ENCODE measurements at regions not wholly inside any gene's neighbourhood (a gene's known extent, or its start where the extent isn't known, plus 50 kb on each side); places are given as distances from the start of the nearest gene placed in this dataset.

DNA sequence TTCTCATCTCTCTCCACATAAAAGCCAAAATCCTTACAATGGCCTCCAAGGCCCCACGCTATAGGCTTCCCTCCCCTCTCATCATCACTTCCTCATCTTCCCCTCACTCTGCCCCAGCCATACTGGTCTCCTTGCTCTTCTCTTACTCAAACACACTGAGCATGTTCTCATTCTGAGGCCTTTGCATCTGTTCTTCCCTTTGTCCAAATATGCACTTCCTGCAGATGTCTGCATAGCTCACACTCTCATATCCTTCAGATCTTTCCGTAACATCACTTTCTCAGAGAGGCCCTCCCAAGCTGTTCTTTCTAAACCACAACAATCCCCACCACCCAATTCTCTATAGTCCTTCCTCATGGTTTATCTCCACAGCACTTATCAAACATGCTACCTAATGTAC lies 284.1 kb downstream of the HHIPL2 start (continued):
- TF ChIP-seq TEAD1 (CRISPR knock-in tag; IDR thresholded peaks at IDR 0.05) (no peak), SP1 (CRISPR knock-in tag; conservative IDR thresholded peaks at IDR 0.05) (no peak), ZNF232 (CRISPR knock-in tag; IDR thresholded peaks at IDR 0.05) (no peak), NFATC4 (CRISPR knock-in tag; IDR thresholded peaks at IDR 0.05) (no peak), IRF2 (CRISPR knock-in tag; IDR thresholded peaks at IDR 0.05; ENCODE audit: borderline replicate concordance, low read depth) (no peak)
- TF ChIP-seq, protein P1, sequence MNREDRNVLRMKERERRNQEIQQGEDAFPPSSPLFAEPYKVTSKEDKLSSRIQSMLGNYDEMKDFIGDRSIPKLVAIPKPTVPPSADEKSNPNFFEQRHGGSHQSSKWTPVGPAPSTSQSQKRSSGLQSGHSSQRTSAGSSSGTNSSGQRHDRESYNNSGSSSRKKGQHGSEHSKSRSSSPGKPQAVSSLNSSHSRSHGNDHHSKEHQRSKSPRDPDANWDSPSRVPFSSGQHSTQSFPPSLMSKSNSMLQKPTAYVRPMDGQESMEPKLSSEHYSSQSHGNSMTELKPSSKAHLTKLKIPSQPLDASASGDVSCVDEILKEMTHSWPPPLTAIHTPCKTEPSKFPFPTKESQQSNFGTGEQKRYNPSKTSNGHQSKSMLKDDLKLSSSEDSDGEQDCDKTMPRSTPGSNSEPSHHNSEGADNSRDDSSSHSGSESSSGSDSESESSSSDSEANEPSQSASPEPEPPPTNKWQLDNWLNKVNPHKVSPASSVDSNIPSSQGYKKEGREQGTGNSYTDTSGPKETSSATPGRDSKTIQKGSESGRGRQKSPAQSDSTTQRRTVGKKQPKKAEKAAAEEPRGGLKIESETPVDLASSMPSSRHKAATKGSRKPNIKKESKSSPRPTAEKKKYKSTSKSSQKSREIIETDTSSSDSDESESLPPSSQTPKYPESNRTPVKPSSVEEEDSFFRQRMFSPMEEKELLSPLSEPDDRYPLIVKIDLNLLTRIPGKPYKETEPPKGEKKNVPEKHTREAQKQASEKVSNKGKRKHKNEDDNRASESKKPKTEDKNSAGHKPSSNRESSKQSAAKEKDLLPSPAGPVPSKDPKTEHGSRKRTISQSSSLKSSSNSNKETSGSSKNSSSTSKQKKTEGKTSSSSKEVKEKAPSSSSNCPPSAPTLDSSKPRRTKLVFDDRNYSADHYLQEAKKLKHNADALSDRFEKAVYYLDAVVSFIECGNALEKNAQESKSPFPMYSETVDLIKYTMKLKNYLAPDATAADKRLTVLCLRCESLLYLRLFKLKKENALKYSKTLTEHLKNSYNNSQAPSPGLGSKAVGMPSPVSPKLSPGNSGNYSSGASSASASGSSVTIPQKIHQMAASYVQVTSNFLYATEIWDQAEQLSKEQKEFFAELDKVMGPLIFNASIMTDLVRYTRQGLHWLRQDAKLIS (CRISPR knock-in tag; IDR thresholded peaks at IDR 0.05; ENCODE audit: borderline replicate concordance), result no peak

DNA sequence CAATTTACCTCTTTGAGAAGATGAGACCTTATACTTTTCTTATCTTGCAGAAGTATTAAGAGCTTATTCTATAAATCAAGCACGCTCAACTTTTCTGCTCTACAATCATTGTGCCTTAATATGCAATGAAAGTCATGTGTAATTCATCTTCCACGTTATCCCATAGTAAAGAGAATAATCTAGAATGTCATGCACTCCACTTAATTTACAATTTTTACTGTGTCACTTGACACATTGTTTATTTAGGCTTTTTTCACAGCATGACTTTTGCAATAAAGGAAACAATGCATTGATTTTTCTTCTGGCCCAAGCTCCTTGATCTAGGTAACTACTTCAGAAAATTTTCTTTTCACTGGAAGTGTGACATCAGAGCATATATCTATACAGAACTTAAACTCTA lies 290.9 kb downstream of the HHIPL2 start:
- CTCF ChIA-PET, result no interaction called here
- no peak for ATAC-seq

DNA sequence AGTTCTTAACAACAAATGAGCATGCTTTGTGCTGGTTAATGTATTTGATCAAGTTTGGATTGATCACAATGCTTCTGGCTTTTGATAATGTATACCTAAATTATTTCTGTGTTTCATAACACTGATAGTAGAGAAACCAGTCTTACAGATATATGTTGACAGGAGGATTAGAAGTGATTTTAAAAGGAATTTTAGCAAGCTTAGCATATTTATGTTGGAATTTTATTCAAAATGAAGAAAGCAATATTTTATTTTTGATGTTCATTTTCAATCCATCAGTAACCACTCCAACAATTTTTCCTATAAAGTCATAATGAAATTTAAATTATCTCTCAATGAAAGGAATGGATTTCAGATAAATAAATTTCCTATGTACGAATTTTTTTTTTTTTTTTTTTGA lies 291.8 kb downstream of the HHIPL2 start:
- no peak overlapping the region for H3K27ac Mint-ChIP-seq
- no peak for DNase-seq (ENCODE audit: low spot score)
- TF ChIP-seq RELA (CRISPR knock-in tag; IDR thresholded peaks at IDR 0.05; ENCODE audit: borderline replicate concordance), result no peak
- TF ChIP-seq FOXK1 (CRISPR knock-in tag; IDR thresholded peaks at IDR 0.05), result no peak
- TF ChIP-seq ZNF138 (CRISPR knock-in tag; conservative IDR thresholded peaks at IDR 0.05), result no peak
- TF ChIP-seq, protein P2, sequence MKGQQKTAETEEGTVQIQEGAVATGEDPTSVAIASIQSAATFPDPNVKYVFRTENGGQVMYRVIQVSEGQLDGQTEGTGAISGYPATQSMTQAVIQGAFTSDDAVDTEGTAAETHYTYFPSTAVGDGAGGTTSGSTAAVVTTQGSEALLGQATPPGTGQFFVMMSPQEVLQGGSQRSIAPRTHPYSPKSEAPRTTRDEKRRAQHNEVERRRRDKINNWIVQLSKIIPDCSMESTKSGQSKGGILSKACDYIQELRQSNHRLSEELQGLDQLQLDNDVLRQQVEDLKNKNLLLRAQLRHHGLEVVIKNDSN (CRISPR knock-in tag; IDR thresholded peaks at IDR 0.05), result no peak
- TF ChIP-seq KAT7 (CRISPR knock-in tag; IDR thresholded peaks at IDR 0.05; ENCODE audit: borderline replicate concordance), result no peak
- no peak for TF ChIP-seq ATF1 (CRISPR knock-in tag; IDR thresholded peaks at IDR 0.05)
- TF ChIP-seq SMAD4 (CRISPR knock-in tag; IDR thresholded peaks at IDR 0.05), result no peak
- no peak for TF ChIP-seq NR3C1 (CRISPR knock-in tag; conservative IDR thresholded peaks at IDR 0.05; ENCODE audit: low read depth)
- TF ChIP-seq ELF4 (CRISPR knock-in tag; IDR thresholded peaks at IDR 0.05; ENCODE audit: low read depth), result no peak
- no peak for TF ChIP-seq NFYB (CRISPR knock-in tag; conservative IDR thresholded peaks at IDR 0.05; ENCODE audit: low read depth)
- TF ChIP-seq, protein P3, sequence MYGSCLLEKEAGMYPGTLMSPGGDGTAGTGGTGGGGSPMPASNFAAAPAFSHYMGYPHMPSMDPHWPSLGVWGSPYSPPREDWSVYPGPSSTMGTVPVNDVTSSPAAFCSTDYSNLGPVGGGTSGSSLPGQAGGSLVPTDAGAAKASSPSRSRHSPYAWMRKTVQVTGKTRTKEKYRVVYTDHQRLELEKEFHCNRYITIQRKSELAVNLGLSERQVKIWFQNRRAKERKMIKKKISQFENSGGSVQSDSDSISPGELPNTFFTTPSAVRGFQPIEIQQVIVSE (CRISPR knock-in tag; IDR thresholded peaks at IDR 0.05; ENCODE audit: borderline replicate concordance), result no peak
- TF ChIP-seq IRF2 (CRISPR knock-in tag; IDR thresholded peaks at IDR 0.05; ENCODE audit: borderline replicate concordance, low read depth), result no peak
- TF ChIP-seq GRHL2 (CRISPR knock-in tag; IDR thresholded peaks at IDR 0.05; ENCODE audit: insufficient replicate concordance, severe bottlenecking), result no peak
- TF ChIP-seq, protein P4, sequence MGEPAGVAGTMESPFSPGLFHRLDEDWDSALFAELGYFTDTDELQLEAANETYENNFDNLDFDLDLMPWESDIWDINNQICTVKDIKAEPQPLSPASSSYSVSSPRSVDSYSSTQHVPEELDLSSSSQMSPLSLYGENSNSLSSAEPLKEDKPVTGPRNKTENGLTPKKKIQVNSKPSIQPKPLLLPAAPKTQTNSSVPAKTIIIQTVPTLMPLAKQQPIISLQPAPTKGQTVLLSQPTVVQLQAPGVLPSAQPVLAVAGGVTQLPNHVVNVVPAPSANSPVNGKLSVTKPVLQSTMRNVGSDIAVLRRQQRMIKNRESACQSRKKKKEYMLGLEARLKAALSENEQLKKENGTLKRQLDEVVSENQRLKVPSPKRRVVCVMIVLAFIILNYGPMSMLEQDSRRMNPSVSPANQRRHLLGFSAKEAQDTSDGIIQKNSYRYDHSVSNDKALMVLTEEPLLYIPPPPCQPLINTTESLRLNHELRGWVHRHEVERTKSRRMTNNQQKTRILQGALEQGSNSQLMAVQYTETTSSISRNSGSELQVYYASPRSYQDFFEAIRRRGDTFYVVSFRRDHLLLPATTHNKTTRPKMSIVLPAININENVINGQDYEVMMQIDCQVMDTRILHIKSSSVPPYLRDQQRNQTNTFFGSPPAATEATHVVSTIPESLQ (CRISPR knock-in tag; IDR thresholded peaks at IDR 0.05), result no peak
- TF ChIP-seq RORB (CRISPR knock-in tag; IDR thresholded peaks at IDR 0.05), result no peak
- TF ChIP-seq, protein P5, sequence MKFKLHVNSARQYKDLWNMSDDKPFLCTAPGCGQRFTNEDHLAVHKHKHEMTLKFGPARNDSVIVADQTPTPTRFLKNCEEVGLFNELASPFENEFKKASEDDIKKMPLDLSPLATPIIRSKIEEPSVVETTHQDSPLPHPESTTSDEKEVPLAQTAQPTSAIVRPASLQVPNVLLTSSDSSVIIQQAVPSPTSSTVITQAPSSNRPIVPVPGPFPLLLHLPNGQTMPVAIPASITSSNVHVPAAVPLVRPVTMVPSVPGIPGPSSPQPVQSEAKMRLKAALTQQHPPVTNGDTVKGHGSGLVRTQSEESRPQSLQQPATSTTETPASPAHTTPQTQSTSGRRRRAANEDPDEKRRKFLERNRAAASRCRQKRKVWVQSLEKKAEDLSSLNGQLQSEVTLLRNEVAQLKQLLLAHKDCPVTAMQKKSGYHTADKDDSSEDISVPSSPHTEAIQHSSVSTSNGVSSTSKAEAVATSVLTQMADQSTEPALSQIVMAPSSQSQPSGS (CRISPR knock-in tag; IDR thresholded peaks at IDR 0.05; ENCODE audit: borderline replicate concordance, low read depth), result no peak
- no peak for TF ChIP-seq FOXP1 (CRISPR knock-in tag; IDR thresholded peaks at IDR 0.05; ENCODE audit: borderline replicate concordance)
- TF ChIP-seq HMGA2 (CRISPR knock-in tag; IDR thresholded peaks at IDR 0.05), result no peak
- TF ChIP-seq, protein P6, sequence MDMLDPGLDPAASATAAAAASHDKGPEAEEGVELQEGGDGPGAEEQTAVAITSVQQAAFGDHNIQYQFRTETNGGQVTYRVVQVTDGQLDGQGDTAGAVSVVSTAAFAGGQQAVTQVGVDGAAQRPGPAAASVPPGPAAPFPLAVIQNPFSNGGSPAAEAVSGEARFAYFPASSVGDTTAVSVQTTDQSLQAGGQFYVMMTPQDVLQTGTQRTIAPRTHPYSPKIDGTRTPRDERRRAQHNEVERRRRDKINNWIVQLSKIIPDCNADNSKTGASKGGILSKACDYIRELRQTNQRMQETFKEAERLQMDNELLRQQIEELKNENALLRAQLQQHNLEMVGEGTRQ (CRISPR knock-in tag; IDR thresholded peaks at IDR 0.05), result no peak
- H3K9me3 Mint-ChIP-seq, result peaks cover 4% of the 10 kb centered on the region; the same call in 1 of the 2 replicates
- H3K4me3 Mint-ChIP-seq, result no peak overlapping the region
- H3K4me1 Mint-ChIP-seq, result peaks cover 22% of the 10 kb centered on the region
- no peaks in the 10 kb centered on the region; the same call in 1 of the 2 replicates for H3K36me3 Mint-ChIP-seq
- ChIA-PET POLR2A (no interaction called here), CTCF (interaction anchor here (0.7 kb wide), 1 partner anchor 10 kb away, joined by 6 read pairs; no protein-coding TSS in a partner anchor)
- ATAC-seq, result no peak
- no peaks in the 10 kb centered on the region; the same call in 1 of the 2 replicates for H3K27me3 Mint-ChIP-seq (ENCODE audit: low read depth)

More for the DNA sequence above, 290.9 kb downstream of the HHIPL2 start:
- POLR2A ChIA-PET, result no interaction called here
- Mint-ChIP-seq H3K36me3 (no peaks in the 10 kb centered on the region; the same call in 1 of the 2 replicates), H3K9me3 (peaks cover 4% of the 10 kb centered on the region; the same call in 1 of the 2 replicates), H3K4me3 (no peak overlapping the region), H3K27ac (no peak overlapping the region), H3K4me1 (peaks cover 16% of the 10 kb centered on the region), H3K27me3 (ENCODE audit: low read depth) (no peaks in the 10 kb centered on the region)
- no peak for TF ChIP-seq NR1H2 (CRISPR knock-in tag; IDR thresholded peaks at IDR 0.05)
- no peak for DNase-seq (ENCODE audit: low spot score)

Measured in WTC11 (cell line).